NCI-H1694 treated with DMSO at 0.1 percent for 48 hours (cell line): ENCODE measurements at regions not wholly inside any gene's neighbourhood (a gene's known extent, or its start where the extent isn't known, plus 50 kb on each side); places are given as distances from the start of the nearest gene placed in this dataset.
"Not testable (repeated sequence)": the region's sequence is repeated elsewhere in the genome, so short reads cannot be mapped to it uniquely, and the experiment has no call there.

Experiments
- DNase-seq: peaks from one replicate; lab custom pipeline; 2025; lab: John Stamatoyannopoulos, UW

DNA sequence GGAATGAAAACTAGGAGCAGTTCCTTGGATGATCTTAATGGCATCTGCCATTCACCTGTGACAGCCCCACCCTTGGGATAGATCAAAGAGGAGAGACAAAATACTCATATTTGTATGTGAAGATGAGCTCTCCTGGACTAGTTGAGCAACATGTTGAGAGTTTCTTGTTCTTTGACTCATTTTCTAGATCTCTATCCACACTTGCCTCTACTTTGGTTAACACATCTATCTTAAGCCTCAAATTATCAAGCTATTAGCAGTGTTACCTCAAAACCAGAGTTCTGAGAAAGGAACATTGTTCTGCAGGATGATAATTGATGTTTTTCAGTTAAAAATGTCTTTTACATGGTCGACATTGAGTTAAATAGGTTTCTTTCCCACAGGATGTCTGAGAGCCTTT lies 94.2 kb upstream of the TEX13D start:
- no peak for DNase-seq

DNA sequence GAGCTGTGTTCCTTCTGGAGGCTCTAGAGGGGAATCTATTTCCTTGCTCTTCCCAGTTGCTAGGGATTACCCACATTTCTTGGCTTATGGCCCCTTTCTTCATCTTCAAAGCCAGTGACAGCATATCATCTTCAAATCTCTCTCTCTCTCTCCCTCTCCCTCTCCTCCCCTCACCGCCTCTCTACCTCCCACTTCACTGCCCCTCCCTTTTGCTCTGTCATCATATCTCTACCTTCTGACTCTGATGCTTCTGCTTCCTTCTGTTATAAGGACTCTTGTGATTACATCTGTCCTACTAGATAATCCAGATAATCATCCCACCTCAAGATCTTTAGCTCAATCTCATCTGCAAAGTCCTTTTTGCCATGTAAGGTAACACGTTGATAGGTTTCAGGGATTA lies 93.1 kb upstream of the TEX13D start:
- no peak for DNase-seq

GRCh38 chrX:124239911-124240310 lies 92.5 kb upstream of the TEX13D start:
- no peak for DNase-seq

DNA sequence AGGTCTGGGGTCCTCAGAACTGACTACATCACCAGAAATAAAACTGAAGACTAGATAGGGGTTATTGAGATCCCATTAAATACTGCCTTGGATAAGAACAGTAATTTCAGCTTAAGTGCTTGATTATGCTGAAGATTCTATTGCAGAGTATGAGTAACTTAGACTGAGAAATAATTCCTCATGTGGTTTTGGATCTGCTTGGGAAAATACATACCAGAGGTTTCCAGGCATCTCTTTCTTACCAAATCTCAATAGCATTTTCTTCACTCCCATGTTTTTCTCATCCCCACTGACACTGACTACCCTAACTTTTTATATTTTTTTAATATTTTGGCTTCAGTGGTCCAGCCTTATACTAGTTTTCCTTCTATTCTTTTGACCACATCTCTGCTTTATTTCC lies 92.0 kb upstream of the TEX13D start:
- DNase-seq: no peak

GRCh38 chrX:124242131-124242530 lies 90.3 kb upstream of the TEX13D start:
- DNase-seq: no peak

DNA sequence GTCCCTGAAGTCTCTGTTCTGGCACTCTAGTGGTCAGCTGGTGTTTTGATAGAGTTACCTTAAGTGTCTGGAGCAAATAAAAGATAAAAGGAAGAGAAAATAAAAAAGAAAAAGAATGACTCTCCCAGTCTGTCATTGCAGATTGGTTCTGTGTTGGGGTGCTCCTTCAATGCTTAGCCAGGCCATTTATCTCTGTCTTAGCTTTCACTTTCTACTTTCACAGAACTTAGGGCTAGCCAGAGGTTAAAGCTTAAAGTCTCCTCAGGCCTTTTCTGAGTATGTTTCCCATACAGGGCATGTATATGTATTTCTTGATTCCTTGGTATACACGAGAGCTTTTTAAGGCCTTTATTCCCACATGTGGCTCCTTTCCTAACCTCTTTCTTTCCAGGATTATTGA lies 83.1 kb upstream of the TEX13D start:
- DNase-seq: no peak

DNA sequence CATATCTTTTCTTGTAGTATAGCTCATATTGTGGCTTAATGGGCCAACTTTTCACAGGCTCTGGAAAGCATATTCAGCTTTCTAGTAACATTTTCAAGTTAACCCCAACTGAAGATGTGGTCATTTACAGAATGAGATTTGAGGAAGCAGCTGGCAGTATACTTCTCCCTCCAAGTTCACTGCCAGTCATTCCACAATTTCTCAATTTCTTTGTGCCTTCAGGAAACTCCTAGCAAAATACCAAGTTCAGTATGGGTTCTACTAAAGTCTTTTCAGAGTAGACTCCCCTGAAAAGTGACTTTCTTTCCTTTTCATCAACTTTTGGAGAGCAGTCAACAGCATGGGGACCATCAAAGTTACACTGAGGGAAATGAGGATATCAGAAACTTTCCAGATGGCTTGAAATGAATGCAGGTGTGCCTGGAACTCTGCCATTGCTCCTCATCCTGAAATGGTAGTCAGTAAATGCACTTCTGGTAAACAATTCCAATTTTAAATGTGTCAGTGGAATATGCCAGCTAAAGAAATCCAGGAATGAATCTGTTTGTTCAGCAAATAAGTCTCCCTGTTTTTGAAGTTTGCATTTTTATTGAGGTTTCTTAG lies 81.5 kb upstream of the TEX13D start:
- DNase-seq: no peak

- DNase-seq: no peak
Measured at GRCh38 chrX:124254611-124255010, 77.8 kb upstream of the TEX13D start.

DNA sequence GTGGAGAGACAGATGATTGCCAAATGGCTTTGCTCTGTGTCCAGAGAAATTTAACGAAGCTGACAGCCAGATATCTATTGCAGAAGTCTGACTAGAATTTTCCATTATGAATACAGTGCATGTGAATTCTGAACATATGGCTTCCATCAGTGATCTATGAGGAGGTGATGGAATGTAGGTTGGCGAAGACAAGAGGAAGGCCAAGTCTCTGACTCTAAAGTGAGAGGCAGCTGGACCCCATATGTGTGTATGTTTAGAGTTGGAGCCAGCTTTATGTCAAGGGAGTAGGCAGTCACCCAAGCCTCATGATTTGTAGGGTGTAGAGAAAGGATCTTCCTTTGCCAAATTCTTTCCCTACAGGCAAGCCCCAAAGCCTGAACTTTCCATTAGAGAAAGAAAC lies 76.2 kb upstream of the TEX13D start:
- no peak for DNase-seq

DNA sequence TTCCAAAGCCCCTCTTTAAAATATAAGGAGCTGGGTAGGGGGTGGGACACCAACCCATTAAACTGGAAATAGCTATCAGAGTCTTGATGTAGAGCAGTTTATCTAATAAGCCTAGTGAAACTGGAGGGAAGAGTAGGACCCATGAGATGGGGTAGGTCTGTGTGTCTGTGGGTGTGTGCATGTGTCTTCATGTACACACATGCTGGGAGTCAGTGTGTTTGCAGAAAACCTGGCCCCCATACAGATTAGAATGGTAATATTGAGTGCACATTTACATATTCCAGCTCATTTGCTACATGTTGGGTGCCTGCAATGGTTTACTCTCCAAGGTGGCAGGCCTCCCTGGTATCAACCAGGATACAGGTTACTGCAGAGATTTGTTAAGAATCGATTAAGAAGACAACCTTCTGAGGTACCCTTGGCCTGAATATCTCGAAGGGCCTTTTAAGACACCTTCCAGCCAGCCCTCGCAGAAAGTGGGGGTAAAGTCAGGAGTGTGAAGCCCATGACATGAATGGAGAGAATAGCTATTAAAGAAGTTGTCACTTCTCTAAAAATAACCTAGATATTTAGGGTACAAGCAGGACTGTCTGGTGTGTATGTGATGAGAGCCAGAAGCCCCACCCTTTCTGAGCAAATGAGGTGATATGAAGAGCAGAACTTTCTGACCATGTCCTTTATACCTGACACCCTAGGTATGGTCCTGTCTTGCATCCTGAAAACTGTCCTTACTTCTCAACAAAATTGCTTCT lies 75.7 kb upstream of the TEX13D start:
- no peak for DNase-seq

GRCh38 chrX:124257924-124258702 lies 74.3 kb upstream of the TEX13D start:
- no peak for DNase-seq

GRCh38 chrX:124260845-124261244 lies 71.6 kb upstream of the TEX13D start:
- no peak for DNase-seq

DNA sequence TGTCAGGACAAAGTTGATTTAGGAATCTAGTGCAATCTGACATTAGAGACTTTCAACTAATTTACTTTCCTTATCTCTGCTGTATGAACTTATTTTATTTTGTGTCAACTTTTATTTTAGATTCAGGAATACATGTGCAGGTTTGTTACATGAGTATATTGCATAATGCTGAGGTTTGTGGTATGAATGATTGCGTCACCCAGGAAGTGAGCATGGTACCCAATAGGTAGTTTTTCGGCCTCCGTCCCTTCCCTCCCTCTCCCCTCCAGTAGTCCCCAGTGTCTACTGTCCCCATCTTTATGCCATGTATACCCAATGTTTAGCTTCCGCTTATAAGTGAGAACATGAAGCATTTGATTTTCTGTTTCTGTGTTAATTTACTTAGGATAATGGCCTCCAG lies 68.7 kb upstream of the TEX13D start:
- no peak for DNase-seq

DNA sequence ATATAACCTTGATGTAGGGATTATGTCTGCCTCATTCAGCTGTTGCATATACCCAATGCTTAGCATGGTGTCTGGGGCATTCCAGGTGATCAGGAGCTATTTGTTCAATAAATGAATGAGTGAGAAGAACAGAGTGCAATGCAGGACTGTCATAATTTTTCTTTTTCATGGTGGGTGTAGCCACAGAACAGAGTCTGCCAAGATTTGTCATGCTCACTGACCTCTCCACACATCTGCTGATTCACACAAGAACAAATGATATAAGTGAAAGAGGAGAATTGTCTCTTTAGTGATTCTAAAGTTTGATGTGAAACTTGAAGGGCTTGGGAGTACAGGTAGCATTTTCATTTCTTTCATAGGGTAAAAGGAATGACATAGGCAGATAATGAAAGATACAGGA lies 64.4 kb upstream of the TEX13D start:
- DNase-seq: no peak

- no peak for DNase-seq
Measured at GRCh38 chrX:124269881-124270280, 62.6 kb upstream of the TEX13D start.

DNA sequence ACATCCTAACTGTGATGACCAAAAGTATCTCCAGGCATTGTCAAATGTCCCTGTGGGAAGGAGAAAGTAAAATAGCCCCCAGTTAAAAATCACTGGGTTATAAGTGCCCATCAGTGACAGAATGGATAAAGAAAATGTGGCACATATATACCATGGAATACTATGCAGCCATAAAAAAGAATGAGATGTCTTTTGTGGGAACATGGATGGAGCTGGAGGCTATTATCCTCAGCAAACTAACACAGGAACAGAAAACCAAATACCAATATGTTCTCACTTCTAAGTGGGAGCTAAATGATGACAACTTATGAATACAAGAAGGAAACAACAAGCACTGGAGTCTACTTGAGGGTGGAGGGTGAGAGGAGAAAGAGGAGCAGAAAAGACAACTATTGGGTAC lies 60.9 kb upstream of the TEX13D start:
- not testable (repeated sequence) for DNase-seq

DNA sequence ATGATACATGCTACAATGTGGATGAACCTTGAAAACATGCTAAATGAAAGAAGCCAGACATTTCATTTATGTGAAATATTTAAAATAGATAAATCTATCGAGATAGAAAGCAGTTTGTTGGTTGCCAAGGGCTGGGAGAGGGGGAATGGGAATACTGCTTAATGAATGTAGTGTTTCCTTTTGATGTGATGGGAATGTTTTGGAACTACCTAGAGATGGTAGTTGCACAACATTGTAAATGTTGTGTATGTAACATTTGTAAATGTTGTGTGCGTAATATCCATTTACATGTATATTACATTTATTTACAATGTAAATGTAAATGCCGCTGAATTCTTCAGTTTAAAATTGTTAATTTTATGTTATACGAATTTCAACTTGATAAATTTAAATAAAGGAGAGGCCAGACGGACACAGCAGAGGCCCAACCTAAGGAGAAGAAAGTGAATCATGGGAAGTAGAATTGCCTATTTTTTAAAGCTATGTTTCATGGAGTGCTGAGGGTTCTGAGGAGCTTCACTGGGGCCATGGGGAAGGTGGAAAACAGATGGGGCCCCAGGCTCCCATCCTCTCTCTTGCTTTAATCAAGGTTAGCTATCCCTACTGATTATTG lies 60.0 kb upstream of the TEX13D start:
- DNase-seq: no peak

GRCh38 chrX:124274438-124275181 lies 57.9 kb upstream of the TEX13D start:
- no peak for DNase-seq

DNA sequence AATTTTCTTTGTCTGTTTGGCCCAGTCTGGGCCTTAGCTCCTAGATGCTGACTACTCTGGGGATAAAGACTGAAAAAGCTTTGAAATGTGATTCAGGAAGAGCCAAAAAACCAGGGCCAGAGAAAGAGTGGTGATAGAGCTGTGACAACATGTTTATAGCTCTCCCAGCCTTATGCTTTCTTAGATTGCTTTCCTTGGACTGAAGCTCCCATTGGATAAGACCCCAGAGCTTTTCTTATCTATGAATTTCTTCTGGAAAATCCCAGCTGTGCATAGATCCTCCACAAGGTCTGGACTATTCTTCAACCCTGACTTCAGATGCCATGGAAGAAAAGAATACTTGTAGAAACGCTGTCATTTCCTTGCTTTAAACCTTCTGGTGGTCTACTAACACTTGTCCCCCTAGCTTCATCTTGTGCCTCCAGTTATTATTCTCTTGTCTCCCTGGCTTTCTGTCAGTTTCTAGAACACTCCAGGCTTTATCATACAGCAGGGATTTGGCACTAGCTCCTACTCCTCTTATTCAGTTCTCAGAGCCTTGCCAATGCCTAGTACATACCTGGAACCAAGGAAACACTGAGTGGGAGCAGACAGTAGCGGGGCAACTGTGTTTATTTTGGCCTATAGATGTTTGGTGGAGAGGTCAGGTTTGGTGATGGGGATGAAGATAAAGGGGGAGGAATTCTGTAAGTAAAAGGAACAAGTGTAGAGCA lies 57.1 kb upstream of the TEX13D start:
- DNase-seq: no peak

DNA sequence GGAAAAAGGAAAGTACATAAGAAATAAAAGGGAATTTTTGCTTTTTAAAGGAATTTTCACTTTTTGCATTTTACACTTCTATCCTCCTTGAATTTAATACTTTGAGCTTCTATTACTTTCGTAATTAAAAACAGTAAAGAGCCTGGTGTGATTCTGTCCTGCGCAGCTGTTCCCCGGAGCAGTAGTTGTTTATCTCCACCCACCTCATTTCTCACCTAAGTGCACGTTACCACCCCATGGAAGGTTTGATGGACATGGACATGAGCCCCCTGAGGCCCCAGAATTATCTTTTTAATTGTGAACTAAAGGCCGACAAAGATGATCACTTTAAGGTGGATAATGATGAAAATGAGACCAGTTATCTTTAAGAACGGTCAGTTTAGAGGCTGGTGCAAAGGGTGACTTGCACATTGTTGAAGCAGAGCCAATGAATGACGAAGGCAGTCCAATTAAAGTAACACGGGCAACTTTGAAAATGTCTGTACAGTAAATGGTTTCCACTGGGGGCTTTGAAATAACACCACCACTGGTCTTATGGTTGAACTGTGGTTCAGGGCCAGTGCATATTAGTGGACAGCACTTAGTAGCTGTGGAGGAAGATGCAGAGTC lies 52.1 kb upstream of the TEX13D start:
- DNase-seq: no peak

- DNase-seq: no peak
Measured at GRCh38 chrX:124282580-124282979, 49.9 kb upstream of the TEX13D start.
